ENCODE measurements at regions not wholly inside any gene's neighbourhood (a gene's known extent, or its start where the extent isn't known, plus 50 kb on each side); places are given as distances from the start of the nearest gene placed in this dataset.

GRCh38 chr18:66994790-66995189 is 390.9 kb upstream of the CDH19 start:
- no peak for TF ChIP-seq TAF1 (IDR thresholded peaks at IDR 0.05; ENCODE audit: low read depth)
- no peak for TF ChIP-seq ZBTB7A (IDR thresholded peaks at IDR 0.05; ENCODE audit: low read depth)
